HG03064 (cell line): ENCODE measurements at regions not wholly inside any gene's neighbourhood (a gene's known extent, or its start where the extent isn't known, plus 50 kb on each side); places are given as distances from the start of the nearest gene placed in this dataset.

Experiments used
- ATAC-seq: cut with Tn5 transposase; IDR thresholded peaks from one replicate; pipeline ENCODE4 v1.9.1; 2021; ENCODE audit warnings: low read depth; ENCODE audit not compliant: unreplicated experiment

DNA sequence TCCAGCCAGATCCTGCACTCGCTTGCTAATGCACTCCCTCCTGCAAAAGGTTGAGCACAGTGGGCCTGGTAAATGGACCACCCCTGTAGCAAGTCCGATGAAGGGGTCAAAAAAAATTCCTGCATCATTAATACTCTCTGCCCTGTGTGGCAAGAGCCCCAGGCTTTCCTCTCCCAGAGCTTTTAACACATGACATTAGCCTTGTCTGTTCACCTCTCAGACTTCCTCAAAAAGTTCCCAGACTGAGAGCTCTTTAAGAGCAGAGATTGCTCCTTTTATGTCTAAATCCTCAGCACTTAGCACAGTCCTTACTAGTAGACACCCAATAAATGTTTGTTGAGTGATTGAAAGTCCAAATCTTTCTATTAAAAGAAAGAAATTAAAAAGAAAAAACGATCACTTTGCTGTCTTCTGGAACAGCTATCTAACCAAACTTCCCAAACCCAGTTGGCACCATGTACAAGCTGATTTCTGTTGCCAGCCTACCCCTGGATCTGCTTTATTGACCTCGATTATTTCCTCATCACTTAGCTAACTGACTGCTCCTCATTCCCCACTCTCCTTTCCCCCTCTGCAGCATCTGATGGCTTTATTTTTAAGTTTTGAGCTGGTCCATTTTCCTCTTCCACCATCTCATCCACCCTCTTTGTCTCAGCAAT, 209.8 kb downstream of the ENC1 start:
- ATAC-seq = no peak

DNA sequence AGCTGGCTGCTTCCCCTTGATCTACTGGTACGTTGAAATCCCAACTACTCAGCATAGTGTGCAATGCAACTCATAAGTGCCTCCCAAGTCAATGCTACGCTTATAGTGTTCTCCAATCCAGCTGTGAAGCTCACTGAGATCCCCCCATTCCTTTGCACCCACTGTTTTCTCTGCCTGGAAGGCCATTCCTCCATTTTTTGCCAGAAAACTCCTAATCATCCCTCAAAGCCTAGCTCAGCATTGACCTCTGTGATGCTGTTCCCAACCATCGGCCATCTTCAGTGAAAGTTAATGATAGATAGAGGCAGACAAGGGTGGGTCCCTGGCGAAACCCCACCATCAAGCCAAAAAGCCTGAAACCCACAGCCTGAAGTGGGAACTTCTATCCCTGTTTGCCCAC, 211.0 kb downstream of the ENC1 start:
- ATAC-seq = no peak

DNA sequence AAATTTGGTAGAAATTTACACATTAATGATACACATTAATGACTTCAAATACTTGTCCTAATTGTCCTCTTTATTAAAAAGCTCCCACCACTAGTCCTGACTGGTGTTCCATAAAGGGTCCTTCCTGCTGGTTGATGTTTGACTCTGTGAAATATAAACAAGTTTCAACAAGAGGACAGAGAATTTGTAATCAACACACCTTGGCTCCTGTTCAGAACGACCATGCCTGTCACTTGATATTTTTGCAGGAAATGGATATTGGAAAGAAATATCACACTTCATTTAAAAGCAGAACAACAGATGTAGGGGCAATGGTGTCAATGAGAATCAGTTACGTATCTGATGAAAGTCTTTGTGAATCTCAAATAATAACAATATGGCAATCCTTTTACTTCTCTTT, 211.7 kb downstream of the ENC1 start:
- ATAC-seq = no peak

DNA sequence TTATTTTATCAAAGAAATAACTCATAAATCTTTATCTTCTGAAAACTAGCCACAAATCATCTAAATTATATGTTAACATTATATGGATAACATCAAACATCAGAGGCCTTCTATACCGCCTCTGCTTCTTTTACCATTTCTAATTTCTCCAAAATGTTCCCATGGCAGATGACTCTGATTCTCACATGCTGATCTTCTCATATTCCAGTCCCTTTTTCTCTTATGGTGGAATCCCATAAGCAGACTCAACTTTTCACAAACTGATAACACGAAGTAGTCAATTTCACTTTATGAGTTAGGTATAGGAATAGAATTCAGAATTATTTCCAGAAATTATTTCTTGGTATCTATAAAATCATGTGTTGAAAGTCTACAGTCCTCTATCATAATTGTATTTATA, 212.3 kb downstream of the ENC1 start:
- ATAC-seq = no peak

DNA sequence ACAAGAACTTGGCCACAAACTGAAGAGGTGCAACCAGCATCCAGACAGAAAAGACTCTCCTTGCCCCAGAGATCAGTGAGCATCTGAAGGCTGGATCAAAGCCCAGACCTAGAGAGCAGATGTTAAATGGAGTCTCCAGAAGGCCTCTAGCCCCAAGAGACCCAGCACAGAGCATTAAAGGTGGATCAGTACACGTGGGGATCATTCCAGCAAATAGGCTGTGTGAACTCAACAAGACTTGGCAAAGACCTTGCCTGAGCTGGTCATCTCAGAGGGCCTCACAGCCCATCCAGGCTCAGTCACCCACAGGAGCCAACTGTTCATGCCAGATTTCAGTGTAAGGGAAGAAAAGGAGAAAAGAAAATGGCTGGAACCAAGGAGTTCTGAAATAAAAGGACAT, 214.0 kb downstream of the ENC1 start:
- ATAC-seq = no peak

DNA sequence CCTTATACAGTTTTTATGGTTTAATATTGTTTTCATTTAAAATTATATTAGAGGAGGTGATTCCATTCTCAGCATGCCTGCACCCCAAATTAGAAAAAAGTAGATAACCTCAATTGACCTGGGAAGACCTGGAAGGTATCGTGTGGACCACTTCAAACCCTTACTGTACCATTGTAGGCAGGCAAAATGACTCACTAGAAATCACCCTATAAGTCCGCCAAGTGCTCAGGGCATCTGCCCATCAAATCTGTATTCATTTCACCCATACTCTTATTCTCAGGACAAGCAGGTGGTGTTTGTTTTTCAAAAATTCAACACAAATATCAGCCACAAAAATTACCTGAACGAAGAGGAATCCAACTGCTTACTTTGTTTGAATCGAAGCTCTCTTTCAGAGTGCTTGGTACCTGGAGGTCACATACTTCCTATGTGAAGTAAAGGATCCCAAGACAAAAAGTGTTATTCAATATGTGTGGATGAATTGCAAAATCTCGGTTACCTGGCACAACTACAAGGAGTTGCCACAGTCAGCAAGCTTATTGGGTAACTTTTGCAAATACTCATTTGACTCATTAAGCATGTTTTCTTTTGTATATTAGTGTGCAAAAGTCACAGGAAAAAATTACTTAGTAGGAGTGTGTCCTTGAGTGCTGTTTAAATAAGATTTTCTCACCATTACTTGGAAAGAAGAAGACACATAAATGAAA, 216.2 kb downstream of the ENC1 start:
- no peak for ATAC-seq

DNA sequence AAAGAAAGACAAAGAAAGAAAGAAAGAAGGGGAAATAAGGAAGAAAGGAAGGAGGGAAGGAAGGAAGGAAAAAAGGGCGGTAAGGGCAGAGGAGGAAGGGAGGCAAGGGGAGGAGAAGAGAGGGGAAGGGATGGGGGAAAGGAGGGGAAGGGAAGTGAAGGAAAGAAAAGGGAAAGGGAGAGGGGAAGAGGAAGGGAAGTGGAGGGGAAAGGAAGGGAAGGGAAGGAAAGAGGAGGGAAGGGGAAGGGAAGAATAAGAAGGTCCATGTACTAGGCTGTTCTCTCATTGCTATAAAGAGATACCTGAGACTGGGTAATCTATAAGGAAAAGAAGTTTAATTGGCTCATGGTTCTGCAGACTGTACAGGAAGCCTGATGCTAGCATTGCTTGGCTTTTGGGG, 217.1 kb downstream of the ENC1 start:
- no peak for ATAC-seq

DNA sequence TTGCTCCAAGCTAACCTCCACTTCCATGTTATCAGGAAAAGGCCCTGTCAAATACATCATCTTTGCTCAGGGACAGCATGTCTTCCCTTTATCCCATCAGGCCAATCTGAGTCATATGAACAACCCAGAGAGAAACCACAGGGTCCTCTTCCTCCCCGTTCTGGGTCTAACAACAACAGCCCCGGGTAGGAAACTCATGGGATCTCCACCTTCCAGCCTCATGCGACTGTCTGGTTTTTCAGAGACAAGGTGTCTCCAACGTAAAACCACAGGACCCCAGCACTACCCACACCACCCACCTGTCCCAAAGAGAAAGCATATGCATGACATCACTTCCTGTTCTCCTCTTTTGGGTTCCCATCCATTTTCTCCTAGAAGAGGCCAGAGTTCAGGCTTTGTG, 217.9 kb downstream of the ENC1 start:
- ATAC-seq = no peak

DNA sequence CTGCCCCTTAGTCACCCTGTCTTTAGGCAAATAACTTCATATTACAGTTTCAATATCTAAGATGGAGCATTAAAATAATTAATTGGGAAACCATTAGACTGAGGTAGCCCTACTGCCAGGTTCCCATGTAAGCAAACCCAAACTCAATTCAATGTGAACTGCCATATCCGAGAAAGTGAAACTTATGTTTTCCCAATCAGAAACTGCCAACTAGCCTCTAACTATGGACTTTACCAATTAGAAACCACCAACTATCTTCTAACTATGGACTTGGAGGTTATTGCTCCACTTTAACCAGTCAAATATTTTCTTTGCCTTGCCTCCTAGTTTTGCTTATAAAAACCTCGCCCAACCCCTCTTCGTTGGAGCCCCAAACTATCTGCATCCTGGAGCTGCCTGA, 218.5 kb downstream of the ENC1 start:
- ATAC-seq = no peak

DNA sequence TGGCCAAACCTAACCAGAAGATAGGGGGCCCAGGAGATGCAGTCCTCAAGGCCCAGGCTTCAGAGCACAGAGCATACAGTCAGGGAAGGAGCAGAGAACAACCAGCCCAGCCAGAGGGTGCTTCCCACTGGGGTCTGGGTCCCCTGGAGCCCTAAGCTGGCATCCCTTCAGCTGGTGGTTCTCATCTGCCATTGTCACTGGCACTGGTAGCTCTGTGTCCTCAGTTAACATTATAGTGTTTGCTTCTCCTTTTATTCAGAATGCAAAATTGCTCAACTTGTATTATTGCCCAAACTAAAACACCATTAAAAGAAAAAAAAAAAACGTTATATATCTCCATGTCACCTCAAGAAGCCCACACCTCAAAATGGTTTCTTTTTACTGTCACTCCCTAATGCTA, 219.2 kb downstream of the ENC1 start:
- ATAC-seq = no peak

DNA sequence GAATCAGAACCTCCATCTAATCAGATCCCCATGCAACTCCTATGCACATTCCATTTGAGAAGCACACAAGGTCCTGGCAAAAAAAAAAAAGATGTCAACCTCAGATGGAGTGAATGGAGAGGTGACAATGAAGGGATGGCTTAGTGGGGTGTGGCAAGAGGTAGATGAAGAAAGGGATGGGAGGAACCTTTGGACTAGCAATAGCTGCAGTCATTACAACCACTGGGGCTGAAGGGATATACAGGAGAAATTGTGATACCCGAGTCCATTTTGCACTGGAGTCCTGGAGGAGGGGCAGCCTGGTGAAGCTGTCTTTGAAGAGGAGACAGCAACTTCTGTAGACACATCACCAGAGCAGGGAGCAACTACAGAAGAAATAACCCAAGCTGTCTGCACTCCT, 219.6 kb downstream of the ENC1 start:
- no peak for ATAC-seq

DNA sequence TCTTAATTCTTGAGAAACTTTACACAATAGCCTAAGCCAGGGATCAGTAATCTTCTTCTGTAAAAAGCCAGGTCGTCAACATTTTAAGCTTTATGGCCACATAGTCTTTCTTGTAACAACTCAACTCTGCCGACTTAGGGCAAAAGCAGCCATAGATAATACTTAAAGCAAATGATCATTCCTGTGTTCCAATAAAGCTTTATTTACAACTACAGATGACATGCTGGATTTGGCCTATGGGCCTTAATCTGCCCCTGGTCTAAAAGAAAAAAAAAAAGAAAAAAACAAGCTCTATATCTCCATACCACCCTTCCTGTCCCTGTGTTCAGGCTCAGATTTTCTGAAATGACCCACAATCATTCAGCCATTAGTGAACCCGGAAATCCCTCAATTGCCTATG, 220.3 kb downstream of the ENC1 start:
- no peak for ATAC-seq

DNA sequence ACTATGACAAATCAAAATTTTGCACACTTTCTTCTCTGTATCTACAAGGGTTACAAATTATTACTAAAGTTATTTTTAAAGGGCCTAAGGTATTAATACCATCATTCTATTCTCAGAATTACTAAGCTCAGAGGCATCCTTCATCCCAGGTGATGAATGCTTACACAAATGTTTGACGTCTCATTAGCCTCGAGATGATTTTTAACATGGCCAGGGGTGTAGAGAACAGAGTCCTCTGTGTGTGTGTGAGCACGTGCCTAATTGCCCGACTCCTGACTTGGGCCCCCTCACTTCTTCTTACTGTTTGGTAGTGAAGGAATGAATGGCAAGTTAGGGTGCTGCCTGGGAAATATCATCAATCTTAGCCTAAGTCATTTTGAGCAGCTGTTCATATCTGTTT, 221.1 kb downstream of the ENC1 start:
- no peak for ATAC-seq

DNA sequence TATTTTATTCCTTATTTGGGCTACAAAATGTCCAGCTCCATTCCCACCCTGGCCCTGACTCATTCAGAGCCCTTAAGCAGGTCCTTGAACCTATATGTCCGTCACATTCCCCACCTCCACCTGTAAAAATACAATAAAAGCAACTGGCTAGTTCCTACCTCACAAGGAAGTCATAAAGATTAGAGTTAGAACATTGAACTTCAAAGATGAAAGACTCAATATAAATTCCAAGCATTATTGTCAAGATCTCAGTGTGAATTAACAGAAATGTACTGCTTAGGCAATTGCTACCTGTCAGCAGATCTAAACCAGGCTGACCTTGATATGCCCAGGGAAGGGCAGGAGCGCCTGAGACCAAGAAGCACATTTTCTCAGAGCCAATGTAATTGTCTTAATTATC, 221.8 kb downstream of the ENC1 start:
- no peak for ATAC-seq

DNA sequence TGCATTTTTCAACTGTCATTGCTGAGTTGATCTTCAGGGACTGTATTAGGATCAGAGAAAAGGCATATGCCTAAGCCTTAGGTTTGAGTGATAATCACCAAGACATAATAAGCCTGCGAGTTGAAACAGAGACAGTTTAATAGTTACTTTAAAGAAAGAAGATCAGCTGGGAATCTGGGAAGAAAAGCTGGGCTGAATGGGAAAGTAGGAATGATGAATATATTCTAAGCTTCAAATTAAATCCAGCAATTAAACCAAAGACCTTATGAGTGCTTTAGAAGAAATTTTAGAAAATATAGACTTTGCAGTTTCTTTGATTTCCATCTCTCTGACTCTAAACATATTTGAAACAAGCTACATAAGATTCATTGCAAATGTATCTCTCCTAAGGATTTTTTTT, 222.3 kb downstream of the ENC1 start:
- ATAC-seq = no peak

DNA sequence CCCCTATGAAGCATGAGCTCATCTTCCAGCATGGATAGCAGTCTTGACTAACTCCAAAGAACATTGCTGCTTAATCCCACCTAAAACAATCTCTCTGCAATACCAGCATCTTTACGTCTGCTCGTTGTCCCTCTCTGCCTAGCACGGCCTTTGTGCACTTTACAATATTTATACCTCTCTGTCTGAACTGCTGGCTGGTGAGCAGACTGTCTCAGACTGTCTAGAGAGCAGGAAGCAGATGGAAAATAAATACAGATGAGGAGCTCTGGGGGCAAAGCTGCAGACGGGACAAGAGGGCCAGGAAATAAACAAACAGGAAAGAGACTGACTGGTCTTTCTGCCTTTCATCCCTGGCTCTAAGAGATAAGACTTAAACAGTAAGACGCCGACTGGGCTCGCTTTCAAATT, 224.8 kb downstream of the ENC1 start:
- ATAC-seq = no peak

DNA sequence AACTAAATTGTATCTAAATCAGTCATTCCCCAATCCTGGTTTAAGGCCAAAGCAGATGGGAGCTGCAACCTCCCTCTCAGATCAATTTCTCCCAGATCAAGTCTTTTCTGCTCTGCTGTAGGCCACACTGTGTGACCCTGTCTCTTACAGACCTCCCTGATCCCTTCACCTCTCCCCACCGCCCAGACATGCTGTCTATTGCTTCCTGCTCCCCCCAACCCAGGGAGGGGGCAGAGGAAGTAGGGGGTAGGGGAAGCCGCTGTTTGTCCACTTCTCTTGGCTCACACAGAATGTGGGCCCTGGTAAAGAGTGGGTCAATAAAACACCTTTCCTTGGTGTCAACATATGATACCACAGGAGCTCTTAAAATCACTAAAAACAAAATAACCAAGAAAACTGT, 226.3 kb downstream of the ENC1 start:
- ATAC-seq = no peak

DNA sequence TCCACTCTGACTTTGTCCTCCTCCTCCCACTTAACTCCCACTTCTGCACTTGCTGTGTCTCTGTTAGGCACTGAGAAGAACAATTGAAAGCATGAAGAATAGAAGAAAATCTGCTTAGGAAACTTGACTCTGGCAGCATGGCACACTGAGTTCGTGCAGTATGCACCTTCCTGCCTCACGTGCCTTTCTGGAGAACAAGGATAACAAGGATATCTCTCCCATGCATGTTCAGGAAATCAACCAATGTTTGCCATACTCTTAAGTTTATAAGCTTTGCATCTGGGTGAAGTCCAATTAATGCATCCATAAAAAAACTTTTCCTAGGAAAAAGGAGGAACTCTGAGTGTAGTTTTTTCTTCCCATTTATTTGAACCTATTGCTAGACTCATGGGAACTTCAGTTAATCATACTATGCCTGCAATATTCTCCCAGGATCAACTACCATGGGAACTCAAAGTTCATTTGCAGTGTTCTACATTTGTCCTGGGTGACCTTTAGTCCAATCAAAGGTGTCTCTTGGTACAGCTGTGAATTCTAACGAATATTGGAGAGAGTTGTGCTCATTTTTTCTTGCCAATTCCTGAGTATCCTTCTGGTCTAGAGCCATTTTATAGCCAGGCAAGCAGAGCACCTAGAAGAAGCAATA, 227.0 kb downstream of the ENC1 start:
- ATAC-seq = no peak

DNA sequence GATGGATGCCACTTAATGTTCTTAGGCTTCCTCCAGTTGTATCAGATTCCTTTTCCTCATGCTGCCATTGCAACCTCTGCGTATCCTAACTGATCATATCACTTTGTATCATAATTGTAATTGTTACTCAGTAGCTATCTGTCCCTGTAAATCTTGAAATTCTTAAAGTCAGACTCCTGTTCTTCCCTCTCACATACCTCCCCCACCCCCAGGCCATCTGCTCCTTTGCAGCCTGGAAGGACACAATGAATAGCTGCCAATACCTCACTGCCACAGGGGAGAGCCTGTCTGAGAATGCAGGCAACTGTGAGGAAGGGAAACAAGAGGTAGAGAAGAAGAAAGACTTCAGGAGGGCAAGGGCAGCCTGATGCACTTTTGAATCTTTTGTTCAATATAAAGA, 228.5 kb downstream of the ENC1 start:
- no peak for ATAC-seq

DNA sequence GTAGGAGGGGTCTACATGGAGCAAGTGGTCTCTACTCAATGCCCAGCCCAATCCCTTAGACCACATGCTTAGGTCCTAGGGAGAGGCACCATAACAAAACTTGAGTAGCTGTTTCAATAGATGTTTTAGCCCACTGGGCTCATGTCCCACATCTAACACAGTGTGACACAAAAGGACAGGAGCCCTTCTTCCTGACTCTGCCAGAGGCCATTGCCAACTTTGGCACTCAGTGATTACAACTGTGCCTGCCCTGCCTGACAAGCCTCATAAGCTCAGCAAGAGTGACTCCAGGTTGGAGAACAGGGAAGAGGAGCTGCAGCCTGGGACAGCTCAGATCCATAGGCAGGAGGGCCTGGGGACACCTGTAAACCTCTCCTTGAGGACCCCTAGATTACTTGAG, 230.8 kb downstream of the ENC1 start:
- no peak for ATAC-seq

DNA sequence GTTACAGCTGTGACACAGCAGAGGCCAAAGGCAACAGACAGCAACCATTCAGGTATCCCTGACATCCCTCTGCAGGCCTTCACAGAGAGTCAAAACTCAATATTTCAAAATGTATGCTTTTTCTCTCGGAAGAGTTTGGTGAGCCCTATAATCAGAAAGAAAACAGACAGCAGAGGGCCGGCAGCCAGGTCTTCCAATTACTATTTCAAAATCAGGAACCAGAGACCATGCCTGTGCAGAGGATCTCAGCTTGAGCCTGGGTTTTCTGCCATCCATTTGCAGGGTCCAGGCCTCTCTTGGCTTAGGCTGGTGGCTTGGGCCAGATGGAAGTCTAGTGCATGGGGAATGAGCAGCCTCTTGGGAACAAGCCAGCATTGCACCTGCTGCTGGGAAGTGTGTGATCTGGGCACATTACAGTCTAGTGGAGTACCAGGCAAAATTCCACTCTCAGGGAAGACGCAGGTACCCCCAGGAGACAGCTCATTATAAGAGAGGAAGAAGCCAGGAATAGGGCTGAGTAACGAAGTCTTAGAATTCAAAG, 231.3 kb downstream of the ENC1 start:
- ATAC-seq = no peak
